ENCODE measurements at regions not wholly inside any gene's neighbourhood (a gene's known extent, or its start where the extent isn't known, plus 50 kb on each side); places are given as distances from the start of the nearest gene placed in this dataset.
"Not testable (repeated sequence)": the region's sequence is repeated elsewhere in the genome, so short reads cannot be mapped to it uniquely, and the experiment has no call there.

DNA sequence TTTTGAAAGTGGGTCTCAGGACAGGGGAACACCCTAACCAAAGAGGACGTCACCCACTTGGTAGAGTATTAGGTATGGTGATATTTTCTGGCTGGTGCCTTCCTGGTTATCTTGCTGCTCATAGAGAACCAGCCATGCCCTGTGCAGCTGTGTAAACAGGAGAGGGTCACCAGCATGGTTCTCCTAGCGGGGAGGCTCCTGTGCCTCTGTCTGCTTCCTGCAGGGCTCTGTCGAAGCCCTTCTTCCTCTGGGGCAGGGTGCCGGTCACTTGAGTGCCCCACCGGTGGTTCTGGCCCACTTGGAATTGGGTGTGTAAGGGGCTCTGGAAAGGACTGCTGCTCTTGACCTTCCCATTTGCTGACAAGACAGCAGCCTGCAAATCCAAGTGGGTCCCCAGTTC lies 80.5 kb upstream of the KCNK12 start:
- no peak for DNase-seq

DNA sequence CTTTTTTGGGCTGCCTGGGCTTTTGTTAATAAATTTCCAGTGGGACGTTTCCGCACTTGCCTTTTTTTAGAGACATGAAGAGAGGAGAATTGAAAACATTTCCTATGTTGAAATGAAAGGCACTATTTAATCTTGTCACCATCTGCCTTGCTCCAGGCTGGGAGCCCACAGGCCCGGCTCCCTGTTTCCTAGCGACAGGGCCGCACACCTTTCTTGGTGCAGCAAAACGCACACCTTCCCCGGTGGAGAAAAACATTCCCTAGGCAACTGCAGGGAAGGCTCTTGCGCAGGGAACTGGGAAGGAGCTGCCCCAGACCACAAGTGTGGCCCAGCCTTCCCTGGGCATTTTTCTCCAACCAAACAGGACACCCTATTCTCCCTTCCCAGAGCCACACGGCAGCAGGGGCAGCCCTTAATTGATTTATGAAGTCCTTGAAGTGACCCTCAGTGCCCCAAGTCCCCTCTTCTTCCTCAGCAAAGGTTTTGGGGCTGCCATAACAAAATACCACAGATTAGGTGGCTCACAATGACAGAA lies 79.3 kb upstream of the KCNK12 start:
- no peak for DNase-seq

DNA sequence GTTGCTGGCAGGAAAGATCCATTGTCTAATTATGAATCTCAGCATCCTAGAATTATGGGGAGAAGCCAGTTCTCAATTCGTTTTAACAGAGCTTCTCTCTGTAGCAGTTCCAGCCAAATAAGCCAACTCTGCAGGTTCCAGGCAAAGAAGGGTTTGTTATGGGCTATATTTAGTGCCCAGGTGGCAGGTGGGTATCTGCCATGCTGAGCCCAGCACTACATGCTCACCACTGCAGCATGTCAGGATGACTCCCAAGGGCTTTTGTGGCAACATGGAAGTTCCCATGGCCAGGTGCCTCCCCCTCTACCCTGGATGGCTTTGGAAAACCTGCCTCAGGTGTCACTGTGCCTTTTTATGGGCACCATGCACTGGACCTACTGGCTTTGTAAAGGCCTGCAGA lies 74.5 kb upstream of the KCNK12 start:
- no peak for DNase-seq

DNA sequence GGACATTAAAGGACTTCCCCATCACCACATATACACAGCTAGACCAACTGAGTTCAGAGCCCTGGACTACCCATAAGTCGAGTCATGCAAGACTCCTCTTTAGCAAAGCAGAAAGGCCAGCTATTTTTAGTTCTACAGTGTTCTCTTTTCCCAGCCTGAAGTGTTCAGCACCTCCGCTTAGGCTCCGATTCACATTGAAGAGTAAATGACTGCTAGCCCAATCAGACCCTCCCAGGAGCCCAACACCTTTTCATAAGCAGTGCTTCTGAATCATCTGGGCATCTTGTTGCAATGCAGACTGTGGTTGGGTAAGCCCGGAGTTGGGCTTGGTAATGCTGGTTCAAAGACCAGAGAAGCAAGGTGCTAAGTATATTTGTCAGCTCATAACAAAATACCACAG lies 73.6 kb upstream of the KCNK12 start:
- DNase-seq, result no peak

DNA sequence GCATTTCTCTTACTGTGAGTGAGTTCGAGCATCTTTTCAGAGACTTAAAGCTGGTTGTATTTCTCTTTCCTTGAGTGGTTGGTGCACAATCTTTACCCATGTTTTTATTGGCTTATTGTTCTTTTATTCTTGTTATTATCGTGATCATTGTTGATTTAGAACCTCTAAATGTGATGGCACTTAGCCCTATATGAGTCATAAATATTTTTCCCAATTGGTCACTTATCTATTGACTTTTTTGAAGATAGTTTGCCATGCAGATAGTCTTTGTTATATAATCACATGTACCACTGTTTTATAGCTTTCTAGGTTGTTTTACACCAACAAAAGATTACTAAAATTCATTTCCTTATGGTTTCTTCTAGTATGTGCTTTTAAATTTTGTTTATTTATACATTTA lies 70.6 kb upstream of the KCNK12 start:
- DNase-seq, result no peak

DNA sequence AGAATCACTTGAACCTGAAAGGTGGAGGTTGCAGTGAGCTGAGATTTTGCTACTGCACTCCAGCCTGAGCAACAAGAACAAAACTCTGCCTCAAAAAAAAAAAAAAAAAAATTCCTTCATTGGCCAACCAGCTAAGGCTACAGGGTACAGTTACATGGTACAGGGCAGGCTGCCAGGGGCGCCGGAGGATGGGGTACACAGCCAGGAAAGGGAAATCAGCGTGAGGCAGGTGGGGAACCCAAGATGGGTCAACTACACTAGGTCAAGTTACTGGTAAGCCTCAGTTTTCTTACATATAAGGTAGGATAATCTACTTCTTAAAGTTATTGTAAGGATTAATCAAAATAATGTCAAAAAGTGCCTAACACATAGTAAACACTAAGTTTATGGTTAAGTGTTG lies 69.6 kb upstream of the KCNK12 start:
- DNase-seq, result no peak

DNA sequence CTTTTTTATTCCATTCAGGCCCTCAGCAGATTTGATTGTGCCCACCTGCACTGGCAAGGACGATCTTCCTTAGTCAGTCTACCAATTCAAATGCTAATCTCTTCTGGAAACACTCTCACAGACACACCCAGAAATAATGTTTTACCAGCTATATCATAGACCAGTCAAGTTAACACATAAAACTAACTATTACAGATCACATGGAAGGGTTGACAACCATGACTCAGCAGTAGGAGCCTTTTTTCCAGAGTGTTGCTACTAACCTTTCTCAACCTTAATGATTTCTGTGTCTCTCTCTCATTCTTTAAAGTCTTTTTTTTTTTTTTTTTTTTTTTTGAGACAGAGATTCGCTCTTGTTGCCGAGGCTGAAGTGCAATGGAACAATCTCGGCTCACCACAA lies 68.7 kb upstream of the KCNK12 start:
- DNase-seq, result no peak

DNA sequence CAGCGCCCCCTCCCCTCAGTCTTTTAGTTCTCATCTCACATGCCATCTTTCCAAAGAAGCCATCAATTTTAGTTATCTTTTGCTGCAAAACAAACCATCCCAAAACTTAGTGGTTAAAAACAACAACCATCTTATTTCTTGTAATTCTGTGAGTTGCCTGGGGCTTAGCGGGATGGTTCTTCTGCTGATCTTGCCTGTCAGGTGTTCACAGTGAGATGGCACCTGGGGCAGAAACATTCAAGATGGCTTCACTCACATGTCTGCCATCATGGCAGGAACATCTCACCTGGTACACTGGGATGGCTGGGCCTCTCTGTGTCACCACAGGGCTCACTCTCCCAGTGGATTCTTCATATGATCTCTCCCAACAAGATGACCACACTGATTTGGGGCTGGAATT lies 67.6 kb upstream of the KCNK12 start:
- DNase-seq, result no peak

DNA sequence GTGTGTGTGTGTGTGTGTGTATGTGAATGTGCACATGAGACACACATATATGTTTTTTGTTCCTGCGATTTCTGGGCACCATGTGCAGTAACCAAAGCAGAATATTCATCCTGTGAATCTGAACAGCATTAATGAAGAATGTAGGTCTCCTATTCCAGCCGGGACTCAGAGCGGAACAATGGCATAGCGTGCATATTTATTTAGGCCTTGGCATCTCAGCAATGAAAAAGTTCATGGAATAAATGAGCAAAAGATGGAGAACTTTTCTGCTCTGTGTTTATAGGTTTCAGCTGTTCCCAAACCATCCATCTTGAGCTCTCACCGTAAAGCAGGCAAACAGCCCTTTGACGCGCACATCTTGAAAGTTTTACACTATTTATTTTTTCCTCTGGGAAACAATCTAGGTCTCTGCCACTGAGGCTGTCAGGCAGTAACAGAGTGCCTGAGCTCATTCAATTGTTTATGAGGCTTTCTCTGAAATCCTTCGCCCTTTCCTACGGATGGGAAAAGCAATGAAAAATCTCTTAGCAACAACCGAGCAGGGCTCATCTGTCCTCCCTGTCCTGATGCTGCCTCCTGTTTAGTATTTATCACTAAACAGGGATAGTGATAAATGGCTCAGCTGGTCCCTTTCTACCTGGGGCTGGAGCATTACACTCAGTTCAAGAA lies 65.9 kb upstream of the KCNK12 start:
- DNase-seq, result no peak

DNA sequence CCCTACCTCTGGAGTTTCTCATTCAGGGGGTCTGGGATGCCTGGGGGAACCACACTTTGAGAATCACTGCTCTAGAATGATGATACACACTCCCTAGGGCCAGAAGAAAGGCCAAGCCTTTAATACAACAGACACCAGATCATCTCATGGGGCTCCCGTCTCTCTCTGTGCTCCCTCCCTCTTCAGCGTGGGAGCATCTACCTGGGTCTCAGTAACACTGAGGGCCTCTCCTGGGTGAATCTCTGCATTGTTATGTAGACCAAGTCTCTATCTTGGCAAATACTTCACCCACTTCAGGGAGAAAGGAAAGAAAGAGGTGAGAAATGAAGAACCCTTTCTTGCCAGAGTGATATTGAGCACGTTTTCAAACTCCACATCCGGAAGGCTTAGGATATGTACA lies 65.4 kb upstream of the KCNK12 start:
- no peak for DNase-seq

DNA sequence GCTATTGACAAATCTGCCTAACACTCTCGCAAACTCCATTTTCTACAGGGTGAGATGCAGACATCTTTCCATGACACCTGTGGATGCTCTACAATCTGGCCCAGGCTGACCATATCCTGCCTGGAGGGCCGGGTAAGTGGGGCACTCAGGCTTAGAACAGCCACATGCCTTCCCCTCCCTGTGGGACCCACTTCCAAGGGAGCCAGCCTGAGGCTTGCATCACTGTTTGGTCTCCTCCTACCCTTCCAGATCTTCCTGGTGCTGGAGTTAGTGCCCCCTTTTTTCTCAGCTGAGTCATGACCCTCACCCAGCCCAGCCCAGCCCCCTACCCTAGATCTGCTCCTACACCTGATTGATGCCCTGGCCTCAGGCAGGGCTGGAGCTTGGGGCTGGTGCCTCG lies 62.0 kb upstream of the KCNK12 start:
- DNase-seq, result no peak

DNA sequence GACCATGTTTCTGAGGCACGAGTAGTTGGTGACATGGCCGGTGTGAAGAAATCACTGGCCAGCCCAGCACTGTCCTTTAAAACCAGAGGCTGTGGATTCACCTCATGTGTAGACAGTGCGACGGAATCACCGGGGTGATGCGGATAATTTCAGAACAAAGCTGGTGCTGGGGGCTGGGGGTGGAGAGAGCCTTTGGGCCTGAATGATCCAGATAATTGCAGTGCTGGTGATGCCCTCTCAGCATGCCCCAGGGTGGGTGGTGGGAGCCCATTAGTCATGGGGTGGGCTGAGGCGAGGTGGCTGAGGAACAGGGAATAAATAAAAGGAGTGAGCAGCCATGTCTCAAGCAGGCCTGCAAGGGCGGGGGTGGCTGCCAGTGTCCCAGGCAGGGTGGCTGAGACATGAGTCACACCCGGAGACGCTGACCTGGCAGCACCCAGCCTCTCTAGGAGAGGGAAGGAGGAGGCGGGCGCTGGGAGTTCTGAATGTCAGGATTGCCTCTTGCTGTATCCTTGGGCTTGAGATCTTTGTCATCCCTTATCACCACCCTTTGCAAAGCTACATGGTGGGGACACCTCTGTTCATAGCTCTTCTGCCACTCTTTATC lies 61.1 kb upstream of the KCNK12 start:
- no peak for DNase-seq

DNA sequence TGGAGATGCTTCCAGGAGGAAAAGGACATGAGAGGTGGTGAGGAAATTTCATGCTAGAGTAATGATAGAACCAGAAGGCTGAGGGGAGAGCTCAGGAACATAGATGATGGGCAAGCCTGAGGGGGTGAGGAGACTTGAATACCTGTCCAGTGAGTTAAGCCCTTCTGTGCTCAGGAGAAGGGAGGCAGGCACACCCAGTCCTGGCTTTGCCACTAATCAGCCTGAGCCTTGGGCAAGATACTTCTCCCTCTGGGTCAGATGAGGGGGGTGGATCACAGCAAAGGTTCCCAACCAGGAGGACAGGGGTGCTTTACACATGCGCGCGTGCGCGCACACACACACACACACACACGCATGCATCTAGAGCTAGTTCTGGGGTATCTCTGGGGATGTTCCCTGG lies 60.5 kb upstream of the KCNK12 start:
- no peak for DNase-seq

DNA sequence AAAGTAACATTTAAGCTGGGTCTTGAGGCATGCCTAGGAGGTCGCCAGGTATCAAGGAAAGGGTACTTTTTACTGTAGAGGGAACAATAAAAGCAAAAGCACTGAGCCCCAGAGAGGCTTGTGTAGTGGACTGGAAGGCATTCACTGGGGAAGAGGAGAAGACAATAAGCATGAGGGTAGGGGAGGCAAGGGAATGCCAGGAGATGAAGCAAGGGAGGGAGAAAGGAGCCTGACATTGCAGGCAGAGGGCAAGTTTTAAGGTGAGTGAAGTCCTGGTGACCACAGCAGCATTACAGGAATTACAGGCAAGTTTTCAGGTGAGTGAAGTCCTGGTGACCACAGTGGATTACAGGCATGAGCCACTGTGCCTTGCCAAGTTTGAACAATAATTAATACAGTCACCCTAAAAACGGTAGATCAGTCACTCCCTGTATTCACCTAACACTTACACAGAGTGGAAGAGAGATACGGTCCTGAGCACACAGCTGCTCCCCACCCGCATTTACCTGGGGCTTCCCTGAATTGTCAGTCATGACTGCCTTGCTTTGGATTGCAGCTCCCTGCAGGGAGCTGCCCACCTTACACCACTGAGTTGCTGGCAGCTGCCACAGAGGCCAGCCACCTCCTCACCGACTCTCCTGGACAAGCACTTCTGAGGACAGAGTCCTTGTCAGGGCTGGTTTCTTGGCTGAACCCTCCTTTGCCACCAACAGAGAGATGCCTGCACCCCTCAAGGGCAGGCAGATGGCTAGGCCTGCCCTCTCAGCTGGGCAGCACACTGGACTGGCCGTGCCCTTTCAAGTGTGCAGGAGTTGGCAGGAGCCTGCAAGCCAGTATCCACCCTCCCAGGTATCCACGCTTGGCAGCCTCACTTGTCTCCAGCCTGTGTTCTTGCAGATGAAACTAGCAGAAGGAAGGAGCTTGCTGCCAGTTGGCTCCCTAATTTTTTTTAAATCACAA lies 59.0 kb upstream of the KCNK12 start:
- no peak for DNase-seq

DNA sequence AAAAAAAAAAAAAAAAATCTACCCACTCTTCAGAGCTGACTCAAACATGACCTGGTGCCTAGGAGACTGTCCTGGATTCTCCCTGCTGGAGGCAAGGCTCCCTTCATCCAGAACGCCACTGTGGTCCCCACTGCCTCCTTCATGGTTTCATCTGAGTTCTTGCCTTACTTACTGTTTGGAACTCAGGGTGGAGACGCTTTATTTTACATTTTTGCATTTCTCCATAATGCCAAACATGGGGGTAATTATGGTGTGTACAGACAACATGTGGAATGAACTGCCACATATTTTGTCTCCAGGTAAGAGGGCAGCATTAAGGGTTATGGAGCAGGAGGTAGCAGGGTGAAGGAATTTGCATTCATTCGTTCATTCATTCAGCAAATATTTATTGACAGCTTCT lies 58.1 kb upstream of the KCNK12 start:
- DNase-seq, result no peak

DNA sequence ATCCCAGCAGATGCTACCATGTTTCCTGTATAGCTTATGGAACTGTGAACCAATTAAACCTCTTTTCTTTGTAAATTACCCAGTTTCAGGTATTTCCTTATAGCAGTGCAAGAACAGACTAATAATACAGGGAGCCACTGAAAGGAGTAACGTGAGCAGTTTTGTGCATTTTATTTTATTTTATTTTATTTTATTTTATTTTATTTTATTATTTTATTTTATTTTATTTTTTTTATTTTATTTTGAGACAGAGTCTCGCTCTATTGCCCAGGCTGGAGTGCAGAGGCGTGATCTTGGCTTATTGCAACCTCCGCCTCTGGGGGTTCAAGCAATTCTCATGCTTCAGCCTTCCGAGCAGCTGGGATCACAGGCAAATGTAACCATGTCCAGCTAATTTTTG lies 55.9 kb upstream of the KCNK12 start:
- no peak for DNase-seq

DNA sequence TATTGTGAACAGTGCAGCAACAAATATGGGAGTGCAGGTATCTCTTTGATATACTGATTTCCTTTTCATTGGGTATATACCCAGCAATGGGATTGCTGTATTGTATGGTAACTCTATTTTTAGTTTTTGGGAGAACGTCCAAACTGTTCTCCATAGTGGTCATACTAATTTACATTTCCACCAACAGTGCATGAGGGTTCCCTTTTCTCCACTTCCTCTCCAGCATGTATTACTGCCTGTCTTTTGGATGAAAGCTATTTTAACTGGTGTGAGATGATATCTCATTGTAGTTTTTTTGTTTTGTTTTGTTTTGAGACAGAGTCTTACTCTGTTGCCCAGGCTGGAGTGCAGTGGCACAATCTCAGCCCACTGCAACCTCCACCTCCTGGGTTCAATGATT lies 52.4 kb upstream of the KCNK12 start:
- DNase-seq, result not testable (repeated sequence)

DNA sequence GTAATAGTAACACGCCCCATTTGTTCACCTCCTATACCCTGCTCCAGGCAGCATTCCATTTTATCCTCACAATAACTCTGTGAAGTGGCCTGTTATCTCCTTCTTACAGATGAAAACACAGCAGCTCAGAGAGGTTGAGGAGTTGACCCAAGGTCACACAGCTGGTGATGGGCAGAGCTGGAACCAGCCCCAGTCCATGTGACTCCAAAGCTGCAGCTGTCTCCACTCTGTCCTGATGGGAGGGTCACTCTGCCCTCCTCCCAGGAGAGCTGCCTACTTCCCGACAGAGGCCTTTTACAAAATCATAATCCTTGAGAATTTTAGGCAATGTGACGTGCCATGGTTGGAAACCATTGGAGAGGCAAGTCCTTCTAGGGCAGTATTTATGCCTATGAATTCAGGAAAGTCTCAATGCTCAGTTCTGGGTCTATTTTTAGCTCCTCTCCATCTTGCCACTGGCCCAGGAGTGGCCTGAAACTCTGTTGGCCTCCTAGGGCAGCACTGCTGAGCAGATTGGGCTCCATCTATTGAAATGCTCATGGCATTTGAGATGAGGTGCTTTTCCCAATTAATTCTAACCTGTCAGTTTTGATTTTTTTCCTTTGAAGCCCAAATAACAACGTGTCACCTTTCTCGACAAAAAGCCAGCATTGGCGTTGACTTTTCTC lies 50.1 kb upstream of the KCNK12 start:
- no peak for DNase-seq

Data from AML-193 (cell line).